Osteocyte (in vitro differentiated cells): ENCODE measurements at regions not wholly inside any gene's neighbourhood (a gene's known extent, or its start where the extent isn't known, plus 50 kb on each side); places are given as distances from the start of the nearest gene placed in this dataset.
"Not testable (repeated sequence)": the region's sequence is repeated elsewhere in the genome, so short reads cannot be mapped to it uniquely, and the experiment has no call there.

Experiments
- DNase-seq: peaks from one replicate; pipeline ENCODE4 v3.0.0; 2021; ENCODE audit warnings: mixed read lengths; ENCODE audit not compliant: unreplicated experiment; ENCODE audit errors: extremely low spot score
- H3K27ac Mint-ChIP-seq: one replicate; pipeline ENCODE4 v1.8.0; 2021; ENCODE audit warnings: mild to moderate bottlenecking, mixed read lengths; ENCODE audit not compliant: unreplicated experiment
- H3K27me3 Mint-ChIP-seq: one replicate; pipeline ENCODE4 v1.8.0; 2021; ENCODE audit warnings: mixed read lengths; ENCODE audit not compliant: unreplicated experiment
- H3K36me3 Mint-ChIP-seq: one replicate; pipeline ENCODE4 v1.8.0; 2021; ENCODE audit warnings: mixed read lengths; ENCODE audit not compliant: unreplicated experiment
- H3K4me1 Mint-ChIP-seq: one replicate; pipeline ENCODE4 v1.8.0; 2021; ENCODE audit warnings: mixed read lengths; ENCODE audit not compliant: unreplicated experiment
- H3K4me3 Mint-ChIP-seq: one replicate; pipeline ENCODE4 v1.8.0; 2021; ENCODE audit warnings: mild to moderate bottlenecking, moderate library complexity, mixed read lengths; ENCODE audit not compliant: unreplicated experiment
- H3K9me3 Mint-ChIP-seq: one replicate; pipeline ENCODE4 v1.8.0; 2021; ENCODE audit warnings: mixed read lengths; ENCODE audit not compliant: unreplicated experiment
- TF ChIP-seq, protein P1 (sequence below): fragments of 200-600 bp; sonication (generic); IDR thresholded peaks from 2 replicates; pipeline ENCODE4 v1.5.0; 2021; ENCODE audit warnings: antibody characterized with exemption, mild to moderate bottlenecking, moderate library complexity

DNA sequence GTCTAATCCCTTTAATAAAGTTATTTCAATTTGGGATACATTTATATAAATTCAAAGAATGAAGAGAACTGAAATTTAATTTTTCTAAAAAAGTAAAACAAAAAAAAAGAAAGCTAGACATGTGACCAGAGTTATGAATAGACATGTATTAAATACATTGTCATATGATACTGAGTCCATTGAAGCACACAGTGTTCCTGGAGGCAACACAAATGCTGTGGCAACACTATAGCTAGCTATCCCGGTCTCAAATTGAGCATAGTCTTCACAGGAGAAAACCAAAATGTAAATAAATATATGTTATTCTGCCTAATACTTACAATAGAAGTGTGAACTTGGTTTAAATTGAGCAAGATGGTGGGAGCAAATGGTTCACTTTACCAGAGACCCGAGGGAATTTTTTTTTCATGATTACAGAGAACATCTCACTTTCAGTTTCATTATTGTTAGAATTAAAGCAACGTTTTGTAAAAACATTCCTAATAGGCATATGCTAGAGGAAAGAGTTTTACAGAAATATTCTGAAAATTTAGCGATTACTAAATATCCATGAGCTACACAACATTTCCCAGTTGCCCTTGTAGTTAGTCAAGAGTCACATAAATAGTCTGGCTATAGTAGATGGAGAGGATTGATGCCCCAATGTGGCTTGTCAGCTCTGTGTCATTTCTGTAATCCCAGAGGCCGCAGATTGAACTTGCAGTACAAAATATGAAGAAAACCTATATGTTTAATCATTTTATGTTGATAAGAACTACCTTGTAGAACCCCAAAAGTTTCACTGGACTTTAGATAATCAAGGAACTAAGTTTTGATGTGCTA lies 775.7 kb upstream of the SPRY2 start:
- Mint-ChIP-seq H3K4me3 (peak overlapping the region; percentile 12), H3K36me3 (no peaks in the 10 kb centered on the region), H3K27me3 (no peaks in the 10 kb centered on the region), H3K27ac (no peak overlapping the region), H3K4me1 (peaks cover 5% of the 10 kb centered on the region), H3K9me3 (no peaks in the 10 kb centered on the region)
- TF ChIP-seq, protein P1, sequence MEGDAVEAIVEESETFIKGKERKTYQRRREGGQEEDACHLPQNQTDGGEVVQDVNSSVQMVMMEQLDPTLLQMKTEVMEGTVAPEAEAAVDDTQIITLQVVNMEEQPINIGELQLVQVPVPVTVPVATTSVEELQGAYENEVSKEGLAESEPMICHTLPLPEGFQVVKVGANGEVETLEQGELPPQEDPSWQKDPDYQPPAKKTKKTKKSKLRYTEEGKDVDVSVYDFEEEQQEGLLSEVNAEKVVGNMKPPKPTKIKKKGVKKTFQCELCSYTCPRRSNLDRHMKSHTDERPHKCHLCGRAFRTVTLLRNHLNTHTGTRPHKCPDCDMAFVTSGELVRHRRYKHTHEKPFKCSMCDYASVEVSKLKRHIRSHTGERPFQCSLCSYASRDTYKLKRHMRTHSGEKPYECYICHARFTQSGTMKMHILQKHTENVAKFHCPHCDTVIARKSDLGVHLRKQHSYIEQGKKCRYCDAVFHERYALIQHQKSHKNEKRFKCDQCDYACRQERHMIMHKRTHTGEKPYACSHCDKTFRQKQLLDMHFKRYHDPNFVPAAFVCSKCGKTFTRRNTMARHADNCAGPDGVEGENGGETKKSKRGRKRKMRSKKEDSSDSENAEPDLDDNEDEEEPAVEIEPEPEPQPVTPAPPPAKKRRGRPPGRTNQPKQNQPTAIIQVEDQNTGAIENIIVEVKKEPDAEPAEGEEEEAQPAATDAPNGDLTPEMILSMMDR: no peak
- DNase-seq: no peak

DNA sequence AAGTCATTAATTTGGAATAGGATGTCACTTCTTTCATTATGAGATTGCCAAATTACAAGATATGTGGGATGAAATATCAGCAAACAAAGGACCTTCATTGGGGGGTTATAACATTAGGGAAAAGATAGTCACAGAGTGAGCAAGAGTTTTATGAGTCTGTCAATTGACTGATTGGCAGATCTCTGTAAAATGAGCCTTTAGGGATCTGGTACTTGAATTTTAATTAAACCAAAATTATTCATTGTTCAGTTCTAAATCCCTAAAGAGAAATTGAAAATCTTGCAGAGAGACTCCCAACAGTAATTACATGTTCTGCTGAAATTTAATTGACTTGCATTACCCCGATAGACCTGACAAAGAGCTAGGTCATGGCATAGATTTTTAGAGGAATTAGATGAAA lies 768.1 kb upstream of the SPRY2 start:
- DNase-seq: no peak
- H3K36me3 Mint-ChIP-seq: no peaks in the 10 kb centered on the region
- peaks cover 2% of the 10 kb centered on the region for H3K27me3 Mint-ChIP-seq
- TF ChIP-seq, protein P1: no peak
- no peaks in the 10 kb centered on the region for H3K9me3 Mint-ChIP-seq
- H3K4me1 Mint-ChIP-seq: no peaks in the 10 kb centered on the region
- no peak overlapping the region for H3K27ac Mint-ChIP-seq
- no peak overlapping the region for H3K4me3 Mint-ChIP-seq

DNA sequence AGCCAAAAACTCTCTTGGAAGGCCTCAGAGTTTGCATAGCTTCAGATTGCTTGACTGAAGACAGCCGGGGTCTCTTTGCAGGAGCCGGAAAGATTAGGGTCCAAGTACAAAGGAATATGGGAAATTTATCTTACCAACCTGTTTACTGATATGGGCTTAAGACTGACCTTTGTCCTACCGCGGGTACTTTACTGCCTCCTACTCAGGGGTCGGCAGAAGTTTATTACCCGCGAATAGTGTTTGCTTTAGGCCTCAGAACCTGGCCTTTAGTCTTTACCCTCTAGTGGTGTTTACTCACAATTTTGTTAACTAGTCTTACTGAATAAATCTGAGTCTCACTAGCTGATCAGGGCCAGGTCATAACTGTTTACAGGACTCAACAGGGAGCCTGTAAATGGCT lies 765.4 kb upstream of the SPRY2 start:
- TF ChIP-seq, protein P1: no peak

DNA sequence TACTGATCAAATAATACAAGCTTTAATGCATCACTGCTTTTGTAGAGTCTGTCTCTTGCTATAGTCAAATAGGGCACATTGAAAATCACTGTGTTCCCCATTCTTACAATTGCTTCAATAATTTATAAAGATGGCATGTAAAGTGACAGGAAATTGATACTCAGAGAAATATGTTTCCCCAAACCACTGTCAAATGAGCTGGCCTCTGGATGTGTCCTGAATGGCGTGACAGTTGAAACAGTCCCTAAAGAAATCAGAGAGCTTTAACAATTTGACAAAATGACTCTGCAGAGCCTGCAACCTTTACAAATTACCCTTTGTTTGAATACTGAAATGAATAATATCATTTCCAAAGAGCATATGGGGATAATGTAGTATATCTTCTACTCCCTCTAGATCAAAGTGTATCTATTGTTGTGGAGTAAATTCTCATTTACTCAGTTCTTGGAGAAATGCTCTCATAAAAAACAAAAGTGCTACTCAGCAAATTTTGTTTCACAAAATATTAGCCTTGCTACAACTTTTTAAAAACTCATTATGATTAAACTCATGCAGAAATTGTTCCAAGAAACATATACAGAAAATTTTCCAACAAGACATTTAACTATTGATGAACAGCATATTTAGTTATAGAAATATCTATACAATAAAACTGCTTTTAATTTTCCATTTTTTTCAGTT lies 763.2 kb upstream of the SPRY2 start:
- Mint-ChIP-seq H3K4me3 (no peak overlapping the region), H3K4me1 (no peaks in the 10 kb centered on the region), H3K27ac (no peak overlapping the region), H3K9me3 (no peaks in the 10 kb centered on the region), H3K27me3 (peaks cover 4% of the 10 kb centered on the region), H3K36me3 (no peaks in the 10 kb centered on the region)
- DNase-seq: no peak
- TF ChIP-seq, protein P1: no peak

More for the DNA sequence above, 765.4 kb upstream of the SPRY2 start:
- no peak overlapping the region for H3K4me3 Mint-ChIP-seq
- H3K36me3 Mint-ChIP-seq: no peaks in the 10 kb centered on the region
- H3K9me3 Mint-ChIP-seq: no peaks in the 10 kb centered on the region
- no peak overlapping the region for H3K27ac Mint-ChIP-seq
- DNase-seq: no peak
- H3K27me3 Mint-ChIP-seq: peaks cover 4% of the 10 kb centered on the region
- no peaks in the 10 kb centered on the region for H3K4me1 Mint-ChIP-seq

DNA sequence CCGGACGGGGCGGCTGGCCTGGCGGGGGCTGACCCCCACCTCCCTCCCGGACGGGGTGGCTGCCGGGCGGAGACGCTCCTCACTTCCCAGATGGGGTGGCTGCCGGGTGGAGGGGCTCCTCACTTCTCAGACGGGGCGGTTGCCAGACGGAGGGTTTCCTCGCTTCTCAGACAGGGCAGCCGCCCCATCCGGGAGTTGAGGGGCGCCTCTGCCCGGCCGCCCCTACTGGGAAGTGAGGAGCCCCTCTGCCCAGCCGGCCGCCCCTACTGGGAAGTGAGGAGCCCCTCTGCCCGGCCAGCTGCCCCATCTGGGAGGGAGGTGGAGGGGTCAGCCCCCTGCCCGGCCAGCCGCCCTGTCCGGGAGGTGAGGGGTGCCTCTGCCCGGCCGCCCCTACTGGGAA lies 761.1 kb upstream of the SPRY2 start:
- not testable (repeated sequence) for DNase-seq, H3K4me3 Mint-ChIP-seq, H3K4me1 Mint-ChIP-seq, H3K27ac Mint-ChIP-seq, H3K27me3 Mint-ChIP-seq, H3K36me3 Mint-ChIP-seq, H3K9me3 Mint-ChIP-seq
